Left forelimb (tissue), 1 donor: ENCODE measurements at regions not wholly inside any gene's neighbourhood (a gene's known extent, or its start where the extent isn't known, plus 50 kb on each side); places are given as distances from the start of the nearest gene placed in this dataset.

Experiments used
- DNase-seq: peaks from one replicate; pipeline ENCODE4 v3.0.0-alpha.2; 2018; ENCODE audit warnings: low spot score

DNA sequence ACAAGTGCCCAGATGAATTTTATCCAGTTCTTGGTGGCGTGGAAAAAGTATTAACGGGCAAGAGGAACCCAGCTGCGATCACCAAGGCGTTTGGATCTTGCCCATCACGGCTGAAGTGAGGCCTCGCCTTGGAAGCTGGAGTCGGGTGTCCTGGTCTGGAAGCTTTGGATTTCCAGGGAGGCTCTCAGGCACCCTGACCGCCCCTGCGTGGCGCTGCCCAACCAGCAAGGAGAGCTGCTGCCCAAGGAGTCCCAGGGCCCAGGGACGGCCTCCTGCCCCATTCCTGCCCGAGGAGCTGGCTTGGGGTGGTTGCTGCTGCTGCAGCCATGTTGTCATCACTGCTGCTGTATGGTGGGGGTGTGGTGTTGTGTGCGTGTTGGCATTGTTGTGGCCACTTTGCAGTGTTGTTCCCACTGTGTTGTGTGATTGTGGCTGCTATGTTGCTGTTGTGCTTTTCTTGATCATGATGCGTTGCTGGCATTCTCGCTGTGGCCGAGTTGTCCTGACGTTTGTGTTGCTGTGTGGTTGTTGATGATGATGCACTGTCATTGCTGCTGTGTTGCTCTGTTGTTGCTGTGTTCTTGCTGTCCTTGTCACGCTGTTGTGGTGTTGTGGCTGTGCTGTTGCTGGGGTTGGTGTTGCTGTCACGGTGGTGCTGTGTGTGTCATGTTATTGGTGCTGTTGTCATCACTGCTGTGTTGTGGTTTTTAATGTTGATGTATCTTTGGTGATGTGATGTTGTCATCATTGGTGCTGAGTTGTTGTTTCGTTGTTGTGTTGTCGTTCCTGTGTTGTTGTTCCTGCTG, 318.8 kb downstream of the C16orf95 start:
- peak; percentile 28 for DNase-seq

- no peak for DNase-seq
Measured at GRCh38 chr16:87000001-87000400, 317.2 kb downstream of the C16orf95 start.

- peak; percentile 46 for DNase-seq
Measured at GRCh38 chr16:87002717-87003413, 314.3 kb downstream of the C16orf95 start.

DNA sequence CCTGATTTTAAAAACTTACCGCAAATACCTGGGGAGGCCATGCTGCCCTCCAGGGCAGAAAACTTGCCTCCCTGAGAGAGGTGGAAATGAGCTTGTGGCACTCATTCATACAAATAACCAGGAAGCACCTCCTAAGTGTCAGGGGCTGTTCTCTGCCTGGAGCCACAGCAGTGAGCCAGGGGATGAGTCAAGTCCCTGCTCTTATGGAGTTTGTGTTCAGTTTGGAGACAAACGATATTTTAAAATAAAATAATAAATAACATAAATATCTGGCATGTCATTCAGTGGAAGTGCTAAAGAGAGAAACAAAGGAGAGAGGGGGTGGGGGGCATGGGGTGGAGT, 313.8 kb downstream of the C16orf95 start:
- DNase-seq = peak; percentile 31

- DNase-seq = no peak
Measured at GRCh38 chr16:87006021-87006420, 311.2 kb downstream of the C16orf95 start.

DNA sequence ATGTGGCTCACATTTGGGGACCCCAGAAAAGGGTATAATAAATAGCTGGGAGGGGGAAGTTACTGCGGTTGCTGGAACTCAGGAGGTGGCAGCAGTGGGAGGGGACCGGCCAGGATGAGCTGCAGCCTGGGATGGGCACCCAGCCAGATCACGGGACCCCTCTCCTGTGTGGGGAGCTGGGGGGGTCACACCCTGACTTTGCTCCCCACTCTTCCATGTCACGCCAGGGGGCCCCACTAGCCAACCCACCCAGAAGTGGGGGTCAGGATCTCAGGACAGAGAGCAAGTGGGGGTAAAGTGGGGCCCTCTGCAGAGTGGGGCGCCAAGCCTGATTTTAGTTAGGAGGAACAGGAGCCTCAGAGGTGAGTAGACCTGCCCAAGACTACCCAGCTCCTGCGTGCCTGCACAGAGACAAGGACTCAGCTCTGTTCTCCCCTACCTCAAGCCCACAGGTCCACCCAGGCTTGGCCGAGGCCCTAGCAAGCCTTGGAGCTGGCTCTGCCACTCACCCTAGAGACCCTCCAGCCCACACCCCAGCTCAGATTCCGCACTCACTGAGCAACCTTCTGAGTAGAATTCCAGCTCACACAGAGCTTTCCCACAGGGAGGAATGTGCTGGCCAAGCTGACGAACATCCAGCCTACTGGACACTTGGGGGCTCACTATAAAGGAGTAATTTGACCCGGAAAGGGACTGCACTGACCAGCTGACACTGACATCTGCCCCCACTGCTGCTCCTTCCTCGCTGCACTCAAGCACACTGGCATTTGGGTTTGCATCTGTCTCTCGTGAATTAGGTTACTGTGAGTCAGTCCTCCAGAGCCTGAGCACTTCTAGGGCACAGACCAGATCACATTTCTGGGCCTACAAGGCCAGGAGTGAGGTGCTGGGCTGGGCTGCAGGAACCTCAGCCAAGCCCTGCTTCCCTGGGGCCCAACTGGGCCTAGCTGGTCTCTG, 310.1 kb downstream of the C16orf95 start:
- no peak for DNase-seq

- DNase-seq = no peak
Measured at GRCh38 chr16:87007907-87008306, 309.3 kb downstream of the C16orf95 start.

GRCh38 chr16:87008664-87009063, 308.5 kb downstream of the C16orf95 start:
- DNase-seq = no peak

- DNase-seq = no peak
Measured at GRCh38 chr16:87012954-87013938, 303.9 kb downstream of the C16orf95 start.

DNA sequence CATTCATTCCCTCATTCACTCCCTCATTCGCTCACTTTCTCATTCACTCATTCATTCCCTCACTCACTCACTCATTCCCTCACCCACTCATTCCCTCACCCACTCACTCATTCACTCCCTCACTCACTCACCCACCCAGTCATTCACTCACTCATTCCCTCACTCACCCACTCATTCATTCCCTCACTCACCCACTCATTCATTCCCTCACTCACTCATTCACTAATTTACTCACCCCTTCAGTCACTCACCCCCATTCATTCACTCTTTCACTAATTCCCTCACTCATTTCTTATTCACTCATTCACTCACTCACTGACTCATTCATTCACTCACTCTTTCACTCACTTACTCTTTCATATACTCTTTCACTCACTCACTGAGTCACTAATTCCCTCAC, 303.1 kb downstream of the C16orf95 start:
- DNase-seq = no peak

- no peak for DNase-seq
Measured at GRCh38 chr16:87015021-87015420, 302.2 kb downstream of the C16orf95 start.

GRCh38 chr16:87016046-87017035, 300.9 kb downstream of the C16orf95 start:
- DNase-seq = no peak

GRCh38 chr16:87017371-87018012, 299.7 kb downstream of the C16orf95 start:
- no peak for DNase-seq

- no peak for DNase-seq
Measured at GRCh38 chr16:87025676-87026075, 291.5 kb downstream of the C16orf95 start.

GRCh38 chr16:87027056-87027616, 290.1 kb downstream of the C16orf95 start:
- DNase-seq = no peak

GRCh38 chr16:87028481-87029320, 288.5 kb downstream of the C16orf95 start:
- DNase-seq = no peak

- no peak for DNase-seq
Measured at GRCh38 chr16:87032554-87032953, 284.6 kb downstream of the C16orf95 start.

GRCh38 chr16:87033021-87033471, 284.1 kb downstream of the C16orf95 start:
- DNase-seq = no peak
